Activated CD4-positive, alpha-beta T cell treated with anti-CD3 and anti-CD28 coated beads, Interleukin-2, amount 10 ng/mL, durations not matched to agents 7 days and 5 days (primary cell): ENCODE measurements at regions not wholly inside any gene's neighbourhood (a gene's known extent, or its start where the extent isn't known, plus 50 kb on each side); places are given as distances from the start of the nearest gene placed in this dataset.

Experiments used
- CTCF ChIA-PET: fragments of 350-600 bp; sonication (Branson Sonifier 250); formaldehyde crosslinking; loops from one replicate; lab custom pipeline; 2021; ENCODE audit warnings: antibody characterized with exemption; lab: Charles Lee
- POLR2A ChIA-PET: fragments of 350-600 bp; sonication (Branson Sonifier 250); formaldehyde crosslinking; loops from one replicate; lab custom pipeline; 2021; ENCODE audit warnings: antibody characterized with exemption; lab: Charles Lee
- DNase-seq: peaks from one replicate; pipeline ENCODE4 v3.0.0-alpha.2; 2020
- H3K27ac Mint-ChIP-seq: one replicate; pipeline ENCODE4 v1.8.0; 2021; ENCODE audit warnings: mild to moderate bottlenecking, moderate library complexity, mixed read lengths
- H3K27me3 Mint-ChIP-seq: one replicate; pipeline ENCODE4 v1.8.0; 2021; ENCODE audit warnings: mixed read lengths
- H3K36me3 Mint-ChIP-seq: one replicate; pipeline ENCODE4 v1.8.0; 2021; ENCODE audit warnings: low read depth, mixed read lengths
- H3K4me1 Mint-ChIP-seq: one replicate; pipeline ENCODE4 v1.8.0; 2021; ENCODE audit warnings: mixed read lengths
- H3K4me3 Mint-ChIP-seq: one replicate; pipeline ENCODE4 v1.8.0; 2021; ENCODE audit warnings: mild to moderate bottlenecking, moderate library complexity, mixed read lengths
- H3K9me3 Mint-ChIP-seq: one replicate; pipeline ENCODE4 v1.8.0; 2021; ENCODE audit warnings: mixed read lengths

DNA sequence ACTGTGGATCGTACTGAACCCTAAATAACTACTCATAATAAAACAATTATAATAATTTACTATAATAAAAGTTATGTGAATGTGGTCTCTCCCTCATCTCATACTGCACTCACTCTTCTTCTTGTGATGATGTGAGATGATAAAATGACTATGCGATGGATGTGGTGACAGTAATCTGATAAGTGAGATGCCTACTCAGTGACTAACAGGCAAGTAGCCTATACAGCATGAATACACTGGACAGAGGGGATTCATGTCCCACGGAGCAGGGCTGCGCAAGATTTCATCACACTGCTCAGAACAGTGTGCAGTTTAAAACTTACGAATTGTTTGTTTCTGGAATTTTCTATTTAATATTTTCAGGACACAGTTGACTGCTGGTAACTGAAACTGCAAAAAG is 304.0 kb downstream of the DUSP10 start:
- H3K4me1 Mint-ChIP-seq, result peaks cover 26% of the 10 kb centered on the region
- H3K27ac Mint-ChIP-seq, result no peak overlapping the region
- ChIA-PET POLR2A (no interaction called here), CTCF (interaction anchor here (0.9 kb wide), 1 partner anchor 11 kb away, joined by 3 read pairs; no protein-coding TSS in a partner anchor)
- H3K27me3 Mint-ChIP-seq, result peaks cover 7% of the 10 kb centered on the region
- no peaks in the 10 kb centered on the region for H3K9me3 Mint-ChIP-seq
- H3K36me3 Mint-ChIP-seq, result no peaks in the 10 kb centered on the region
- no peak for DNase-seq
- no peak overlapping the region for H3K4me3 Mint-ChIP-seq

DNA sequence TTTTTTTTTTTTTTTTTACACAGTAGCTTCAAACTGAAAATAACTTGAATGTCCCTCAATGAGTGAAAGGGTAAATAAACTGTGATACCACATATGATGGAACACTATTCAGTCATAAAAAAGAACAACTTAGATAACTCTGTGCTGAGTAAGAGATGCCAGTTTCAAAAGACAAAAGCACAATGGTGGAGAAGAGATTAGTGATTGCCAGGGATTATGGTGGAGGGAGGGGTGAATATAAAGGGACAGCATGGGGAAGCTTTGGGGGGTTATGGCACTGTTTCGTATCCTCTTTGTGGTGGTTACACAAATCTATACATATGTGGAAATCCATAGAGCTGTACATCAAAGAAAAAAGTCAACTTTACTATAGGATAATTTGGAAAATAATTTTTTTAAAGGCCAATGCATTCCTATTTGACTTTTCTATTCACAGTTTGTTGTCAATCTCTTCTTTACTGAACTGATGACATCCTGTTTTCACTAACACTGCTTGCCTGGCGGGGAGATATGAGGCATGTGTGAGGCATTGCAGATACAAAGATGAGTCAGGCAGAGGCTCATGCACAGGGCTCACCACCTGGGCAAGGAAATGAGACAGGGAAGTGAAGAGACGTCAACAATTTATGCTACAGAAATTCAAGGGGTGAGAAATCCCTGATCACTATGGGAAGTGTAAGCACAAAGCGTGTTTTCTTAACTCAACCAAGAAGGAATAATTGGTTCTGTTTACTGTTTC is 302.7 kb downstream of the DUSP10 start:
- ChIA-PET CTCF (interaction anchor here (0.9 kb wide), 1 partner anchor 10 kb away, joined by 3 read pairs; no protein-coding TSS in a partner anchor), POLR2A (interaction anchor here (0.7 kb wide), 1 partner anchor 828 kb away, joined by 4 read pairs; no protein-coding TSS in a partner anchor)
- DNase-seq, result peak; percentile 50
- no peaks in the 10 kb centered on the region for H3K9me3 Mint-ChIP-seq
- no peak overlapping the region for H3K4me3 Mint-ChIP-seq
- H3K36me3 Mint-ChIP-seq, result no peaks in the 10 kb centered on the region
- peak overlapping the region; percentile 15 for H3K27ac Mint-ChIP-seq
- peaks cover 26% of the 10 kb centered on the region for H3K4me1 Mint-ChIP-seq
- H3K27me3 Mint-ChIP-seq, result peaks cover 7% of the 10 kb centered on the region

DNA sequence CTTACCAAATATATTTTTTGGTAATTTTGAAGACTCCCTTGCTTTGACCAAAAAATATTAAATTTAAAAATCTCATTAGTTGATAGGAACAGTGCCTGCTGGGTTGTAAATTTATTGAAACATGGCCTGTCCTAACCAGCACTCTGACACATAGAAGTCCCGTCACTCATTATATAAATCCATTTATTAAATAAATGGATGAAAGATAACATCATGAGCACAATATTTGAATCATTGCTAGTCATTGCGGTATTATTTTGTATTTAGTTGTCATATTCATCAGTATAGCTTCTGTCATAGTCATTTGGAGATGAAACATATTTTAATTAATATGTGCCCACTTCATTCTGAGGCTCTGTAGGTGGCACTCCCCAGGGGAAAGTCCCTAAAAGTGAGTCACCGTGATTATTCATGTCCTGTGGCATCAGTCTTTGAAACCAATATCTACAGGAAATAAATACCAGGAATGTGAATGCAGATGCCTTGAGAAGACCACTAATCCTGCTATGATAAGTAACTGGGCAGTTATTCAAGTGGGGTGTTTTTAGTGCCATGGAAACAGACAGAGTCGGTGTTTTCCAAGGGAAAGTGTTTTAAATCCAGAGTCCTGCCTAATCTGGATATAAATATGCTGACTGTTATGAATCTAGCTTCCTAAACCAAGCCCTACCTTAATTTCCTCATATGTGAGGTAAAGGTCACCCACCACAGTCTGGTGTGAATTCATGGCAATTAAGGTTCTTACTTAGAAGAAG is 302.0 kb downstream of the DUSP10 start:
- H3K27me3 Mint-ChIP-seq, result peaks cover 7% of the 10 kb centered on the region
- H3K4me1 Mint-ChIP-seq, result peaks cover 25% of the 10 kb centered on the region
- ChIA-PET CTCF (interaction anchor here (1.8 kb wide), 1 partner anchor 8 kb away, joined by 4 read pairs; no protein-coding TSS in a partner anchor), POLR2A (no interaction called here)
- no peak for DNase-seq
- no peak overlapping the region for H3K27ac Mint-ChIP-seq
- no peak overlapping the region for H3K4me3 Mint-ChIP-seq
- H3K9me3 Mint-ChIP-seq, result no peaks in the 10 kb centered on the region
- no peaks in the 10 kb centered on the region for H3K36me3 Mint-ChIP-seq

DNA sequence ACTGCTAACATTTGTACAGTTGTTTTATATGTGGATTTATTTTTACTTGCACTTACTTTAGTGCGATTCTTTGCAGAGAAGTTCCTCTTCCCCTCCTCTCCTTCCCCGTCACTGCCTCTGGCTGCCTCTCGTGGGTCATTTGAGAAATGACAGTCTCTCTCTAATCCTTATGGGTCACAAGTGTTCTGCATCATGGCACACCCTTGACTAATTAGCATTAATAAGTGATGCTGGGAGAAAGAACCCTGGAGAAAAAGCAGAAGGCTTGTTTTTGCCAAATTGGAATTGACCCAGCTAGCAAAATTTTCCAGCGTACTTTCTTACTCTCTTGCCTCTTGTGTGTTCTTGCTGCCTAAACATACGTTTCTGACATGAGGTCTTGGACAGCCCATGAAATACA is 301.2 kb downstream of the DUSP10 start:
- ChIA-PET CTCF (interaction anchor here (1.8 kb wide), 1 partner anchor 9 kb away, joined by 4 read pairs; no protein-coding TSS in a partner anchor), POLR2A (no interaction called here)
- no peak overlapping the region for H3K27ac Mint-ChIP-seq
- peaks cover 18% of the 10 kb centered on the region for H3K4me1 Mint-ChIP-seq
- no peak overlapping the region for H3K4me3 Mint-ChIP-seq
- H3K36me3 Mint-ChIP-seq, result no peaks in the 10 kb centered on the region
- DNase-seq, result no peak
- peaks cover 7% of the 10 kb centered on the region for H3K27me3 Mint-ChIP-seq
- no peaks in the 10 kb centered on the region for H3K9me3 Mint-ChIP-seq

DNA sequence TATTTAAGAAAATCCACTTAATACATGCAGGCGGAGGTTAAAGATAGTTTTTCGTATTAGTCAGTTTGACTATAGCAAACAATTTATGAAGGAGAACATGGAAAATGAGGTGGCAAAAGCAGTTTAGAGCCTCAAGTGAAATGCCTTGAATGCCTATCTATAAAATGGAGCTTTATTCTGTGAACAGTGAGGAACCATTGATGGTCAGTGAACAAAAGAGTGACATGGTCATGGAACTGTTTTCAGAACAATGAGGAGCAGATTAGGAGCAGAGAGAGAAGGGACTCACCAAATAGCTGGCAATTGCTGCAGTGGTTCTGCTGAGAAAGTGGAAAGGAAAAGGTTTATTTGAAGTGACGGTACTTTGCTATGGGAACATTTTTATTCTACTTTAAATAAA is 299.8 kb downstream of the DUSP10 start:
- CTCF ChIA-PET, result interaction anchor here (1.8 kb wide), 1 partner anchor 10 kb away, joined by 4 read pairs; no protein-coding TSS in a partner anchor
- no peak overlapping the region for H3K27ac Mint-ChIP-seq

DNA sequence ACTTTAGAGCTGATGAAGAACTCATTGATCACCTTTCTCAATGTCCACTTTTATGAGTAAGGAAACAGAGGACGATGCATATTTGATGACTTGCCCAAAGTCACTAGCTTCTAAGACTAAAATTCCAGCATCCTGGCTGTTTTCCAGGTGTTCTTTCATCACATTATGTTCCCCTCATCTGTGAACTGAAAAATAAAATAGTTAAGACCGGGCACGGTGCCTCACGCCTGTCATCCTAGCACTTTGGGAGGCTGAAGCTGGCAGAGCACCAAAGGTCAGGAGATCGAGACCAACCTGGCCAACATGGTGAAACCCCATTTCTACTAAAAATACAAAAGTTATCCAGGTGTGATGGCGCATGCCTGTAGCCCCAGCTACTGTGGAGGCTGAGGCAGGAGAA is 297.5 kb downstream of the DUSP10 start:
- POLR2A ChIA-PET, result no interaction called here
- Mint-ChIP-seq H3K4me3 (no peak overlapping the region), H3K36me3 (no peaks in the 10 kb centered on the region), H3K27ac (no peak overlapping the region), H3K4me1 (peaks cover 15% of the 10 kb centered on the region), H3K27me3 (peaks cover 7% of the 10 kb centered on the region), H3K9me3 (no peaks in the 10 kb centered on the region)
- CTCF ChIA-PET, result interaction anchor here (1.9 kb wide), 1 partner anchor 9 kb away, joined by 6 read pairs; no protein-coding TSS in a partner anchor
- DNase-seq, result no peak

More for the DNA sequence above, 299.8 kb downstream of the DUSP10 start:
- POLR2A ChIA-PET, result no interaction called here
- H3K27me3 Mint-ChIP-seq, result peaks cover 7% of the 10 kb centered on the region
- H3K4me3 Mint-ChIP-seq, result no peak overlapping the region
- H3K9me3 Mint-ChIP-seq, result no peaks in the 10 kb centered on the region
- no peak for DNase-seq
- peaks cover 18% of the 10 kb centered on the region for H3K4me1 Mint-ChIP-seq
- H3K36me3 Mint-ChIP-seq, result no peaks in the 10 kb centered on the region

DNA sequence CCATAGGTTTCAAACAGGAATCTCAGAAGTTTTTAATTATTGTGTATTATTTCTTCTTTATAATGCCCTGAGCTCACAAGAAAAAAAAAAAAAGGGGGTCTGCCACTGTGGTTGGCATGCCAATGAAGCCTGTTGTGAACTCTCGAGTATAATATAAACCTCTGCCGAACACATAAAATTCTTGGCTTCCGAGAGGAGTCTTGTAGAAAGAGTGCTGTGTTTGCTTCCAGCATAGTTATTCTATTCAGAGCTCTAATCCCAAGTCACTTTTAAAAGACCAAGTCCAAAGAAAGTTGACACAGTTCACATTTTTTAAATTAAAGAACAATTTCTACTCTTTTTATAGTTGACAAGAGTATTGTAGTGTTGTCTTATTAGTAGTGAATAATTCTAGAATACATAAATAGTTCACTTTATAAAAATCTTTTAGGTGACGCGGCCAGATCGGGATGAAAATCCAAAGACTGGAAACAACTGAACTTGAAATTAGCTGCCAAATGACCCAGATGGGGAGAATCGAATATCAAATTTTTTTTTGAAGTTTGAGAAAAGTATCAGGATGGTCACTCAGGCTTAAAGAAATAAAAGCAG is 293.2 kb downstream of the DUSP10 start:
- ChIA-PET POLR2A (no interaction called here), CTCF (interaction anchor here (1.2 kb wide), 1 partner anchor 10 kb away, joined by 3 read pairs; no protein-coding TSS in a partner anchor)
- peaks cover 2% of the 10 kb centered on the region for H3K36me3 Mint-ChIP-seq
- H3K27ac Mint-ChIP-seq, result no peak overlapping the region
- peaks cover 10% of the 10 kb centered on the region for H3K4me1 Mint-ChIP-seq
- no peak overlapping the region for H3K4me3 Mint-ChIP-seq
- no peaks in the 10 kb centered on the region for H3K9me3 Mint-ChIP-seq
- peaks cover 2% of the 10 kb centered on the region for H3K27me3 Mint-ChIP-seq
- no peak for DNase-seq

DNA sequence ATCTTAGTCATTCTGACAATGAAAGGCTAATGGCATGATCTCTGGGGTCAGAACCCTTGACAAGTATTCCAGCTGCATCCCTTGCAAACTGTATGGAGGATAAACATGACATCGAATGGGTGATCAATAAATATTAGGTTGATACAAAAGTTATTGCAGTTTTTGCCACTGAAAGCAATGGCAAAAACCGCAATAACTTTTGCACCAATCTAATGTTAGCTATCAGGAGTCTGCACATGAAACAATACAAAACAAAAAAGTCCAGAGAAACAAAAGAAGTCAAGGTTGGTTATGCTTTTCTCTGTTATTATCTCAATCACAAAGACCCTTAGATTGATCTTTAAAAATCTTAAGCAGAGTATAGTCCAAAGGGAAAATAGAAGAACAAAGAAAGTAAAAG is 292.7 kb downstream of the DUSP10 start:
- peaks cover 2% of the 10 kb centered on the region for H3K27me3 Mint-ChIP-seq
- POLR2A ChIA-PET, result no interaction called here
- H3K27ac Mint-ChIP-seq, result no peak overlapping the region
- DNase-seq, result no peak
- H3K36me3 Mint-ChIP-seq, result peaks cover 2% of the 10 kb centered on the region
- no peaks in the 10 kb centered on the region for H3K9me3 Mint-ChIP-seq
- H3K4me3 Mint-ChIP-seq, result no peak overlapping the region
- peaks cover 10% of the 10 kb centered on the region for H3K4me1 Mint-ChIP-seq
- CTCF ChIA-PET, result interaction anchor here (1.2 kb wide), 1 partner anchor 11 kb away, joined by 3 read pairs; no protein-coding TSS in a partner anchor

DNA sequence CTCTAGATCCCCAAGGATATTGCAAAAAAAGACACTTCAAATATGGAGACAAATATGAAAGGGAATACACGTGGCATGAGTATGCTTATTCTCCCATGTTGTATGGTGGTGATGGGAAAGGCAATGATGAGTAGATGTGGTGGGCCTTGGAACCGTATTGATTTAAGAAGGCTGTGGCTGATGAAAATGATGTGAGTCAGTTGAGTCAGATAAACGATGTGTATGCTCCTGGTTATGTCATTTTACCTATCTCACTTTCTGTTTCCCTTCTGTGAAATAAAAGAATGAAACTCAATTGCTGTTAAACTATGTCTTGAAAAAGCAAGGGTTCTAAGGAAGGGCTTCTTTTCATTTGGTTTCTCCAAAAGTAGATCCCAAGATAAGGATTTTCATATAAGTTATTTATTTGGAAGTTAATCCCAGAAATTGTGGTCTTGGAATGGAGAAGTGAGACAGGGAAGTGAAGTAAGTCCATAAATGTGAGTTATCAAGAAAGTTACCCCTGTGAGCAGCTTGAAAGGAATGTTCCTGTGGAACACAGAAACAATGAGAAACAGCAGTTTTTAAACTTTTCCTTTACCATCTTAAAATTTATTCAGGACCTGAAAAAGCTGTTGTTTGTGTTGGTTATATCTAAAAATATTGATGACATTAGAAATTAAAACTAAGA is 292.0 kb downstream of the DUSP10 start:
- no peak for DNase-seq
- POLR2A ChIA-PET, result no interaction called here
- CTCF ChIA-PET, result no interaction called here
- H3K27me3 Mint-ChIP-seq, result peaks cover 2% of the 10 kb centered on the region
- H3K27ac Mint-ChIP-seq, result no peak overlapping the region
- no peaks in the 10 kb centered on the region for H3K9me3 Mint-ChIP-seq
- H3K4me3 Mint-ChIP-seq, result no peak overlapping the region
- peaks cover 2% of the 10 kb centered on the region for H3K36me3 Mint-ChIP-seq
- peaks cover 10% of the 10 kb centered on the region for H3K4me1 Mint-ChIP-seq

DNA sequence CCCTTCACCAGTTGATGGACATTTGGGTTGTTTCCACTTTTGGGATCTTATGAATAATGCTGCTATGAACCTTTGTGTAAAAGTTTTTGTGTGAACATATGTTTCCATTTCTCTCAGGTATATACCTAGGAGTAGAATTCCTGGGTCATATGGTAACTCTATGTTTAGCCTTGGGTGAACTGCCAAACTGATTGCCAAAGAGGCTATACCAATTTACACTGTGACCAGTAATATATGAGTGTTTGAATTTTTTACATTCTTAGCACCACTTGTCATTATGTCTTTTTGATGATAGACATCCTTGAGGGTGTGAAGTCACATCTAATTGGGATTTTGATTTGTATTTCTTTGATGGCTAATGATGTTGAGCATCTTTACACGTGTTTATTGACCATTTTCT is 290.1 kb downstream of the DUSP10 start:
- no peak overlapping the region for H3K4me3 Mint-ChIP-seq
- no peak overlapping the region for H3K27ac Mint-ChIP-seq
- DNase-seq, result no peak
- no peaks in the 10 kb centered on the region for H3K9me3 Mint-ChIP-seq
- peaks cover 10% of the 10 kb centered on the region for H3K4me1 Mint-ChIP-seq
- POLR2A ChIA-PET, result no interaction called here
- peaks cover 2% of the 10 kb centered on the region for H3K27me3 Mint-ChIP-seq
- peaks cover 2% of the 10 kb centered on the region for H3K36me3 Mint-ChIP-seq
- CTCF ChIA-PET, result no interaction called here

DNA sequence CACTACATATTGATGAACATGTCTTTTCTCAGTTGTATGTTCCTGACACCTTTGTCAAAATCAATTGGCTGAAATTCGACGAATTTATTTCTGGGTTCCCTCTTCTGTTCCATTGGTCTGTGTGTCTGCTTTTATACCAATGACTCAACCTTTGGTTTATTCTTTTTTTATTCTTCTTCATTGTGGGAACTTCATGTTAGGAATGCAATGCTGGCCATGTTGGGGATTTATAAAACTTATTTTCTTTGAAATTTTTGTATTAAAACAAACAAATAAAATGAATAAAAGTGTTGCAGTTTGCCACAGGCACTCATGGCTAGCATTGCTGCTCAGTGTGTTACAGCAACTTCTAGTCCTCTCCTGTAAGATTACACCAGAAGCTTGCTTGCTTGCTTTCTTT is 287.8 kb downstream of the DUSP10 start:
- no peak overlapping the region for H3K27ac Mint-ChIP-seq
- H3K36me3 Mint-ChIP-seq, result peaks cover 2% of the 10 kb centered on the region
- DNase-seq, result no peak
- no peaks in the 10 kb centered on the region for H3K9me3 Mint-ChIP-seq
- peaks cover 9% of the 10 kb centered on the region for H3K27me3 Mint-ChIP-seq
- no peak overlapping the region for H3K4me3 Mint-ChIP-seq
- ChIA-PET CTCF (interaction anchor here (0.6 kb wide), 1 partner anchor 286 kb away, joined by 4 read pairs; no protein-coding TSS in a partner anchor), POLR2A (no interaction called here)
- peaks cover 9% of the 10 kb centered on the region for H3K4me1 Mint-ChIP-seq

DNA sequence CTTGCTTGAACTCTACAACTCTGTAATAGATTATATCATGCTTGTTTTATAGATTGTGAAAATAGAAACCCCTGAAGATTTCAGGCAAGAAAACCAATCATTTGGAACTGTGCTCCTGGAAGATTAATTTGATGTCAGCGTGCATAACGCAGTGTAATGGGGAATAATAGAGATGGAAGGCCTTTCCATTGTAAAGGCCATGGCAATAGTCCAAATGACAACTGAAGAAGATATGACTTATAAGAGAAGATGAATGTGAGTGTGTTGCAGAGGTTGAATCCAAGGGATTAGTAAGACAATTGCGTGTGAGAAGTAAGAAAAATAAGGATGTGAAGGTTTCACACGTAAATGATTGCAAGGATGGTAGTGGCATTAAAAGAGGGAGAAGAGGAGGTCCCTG is 285.0 kb downstream of the DUSP10 start:
- POLR2A ChIA-PET, result no interaction called here

More for the DNA sequence above, 285.0 kb downstream of the DUSP10 start:
- H3K36me3 Mint-ChIP-seq, result no peaks in the 10 kb centered on the region
- CTCF ChIA-PET, result no interaction called here
- no peaks in the 10 kb centered on the region for H3K4me1 Mint-ChIP-seq
- DNase-seq, result no peak
- peaks cover 24% of the 10 kb centered on the region for H3K27me3 Mint-ChIP-seq
- no peaks in the 10 kb centered on the region for H3K9me3 Mint-ChIP-seq
- no peak overlapping the region for H3K4me3 Mint-ChIP-seq
- H3K27ac Mint-ChIP-seq, result no peak overlapping the region
